ENCODE measurements at regions not wholly inside any gene's neighbourhood (a gene's known extent, or its start where the extent isn't known, plus 50 kb on each side); places are given as distances from the start of the nearest gene placed in this dataset.

GRCh38 chr3:24631481-24631880 lies 136.8 kb upstream of the THRB start:
- TF ChIP-seq MAFK (IDR thresholded peaks at IDR 0.05; ENCODE audit: partially characterized antibody) (no peak), MYC (IDR thresholded peaks at IDR 0.05; ENCODE audit: borderline replicate concordance, low read length) (no peak), CTCF (IDR thresholded peaks at IDR 0.05) (no peak), E2F6 (IDR thresholded peaks at IDR 0.05; ENCODE audit: borderline replicate concordance, low read depth) (no peak), CHD4 (IDR thresholded peaks at IDR 0.05; ENCODE audit: borderline replicate concordance) (no peak), CHD2 (IDR thresholded peaks at IDR 0.05; ENCODE audit: low read length, partially characterized antibody) (no peak), POLR2A (IDR thresholded peaks at IDR 0.05; ENCODE audit: low read length) (no peak), USF2 (IDR thresholded peaks at IDR 0.05) (no peak), MAX (IDR thresholded peaks at IDR 0.05) (no peak), EP300 (IDR thresholded peaks at IDR 0.05) (no peak)
